Stomach (tissue), 4 donors: ENCODE measurements at regions not wholly inside any gene's neighbourhood (a gene's known extent, or its start where the extent isn't known, plus 50 kb on each side); places are given as distances from the start of the nearest gene placed in this dataset.

ENCODE experiments used
- POLR2A ChIP-seq, 4 donors: fragments of 450-650 bp; IDR thresholded peaks; one replicate each; pipeline ENCODE4 v1.6.1; 2016; ENCODE audit warnings: antibody characterized with exemption in 4 of 4, control low read depth in 2 of 4, mild to moderate bottlenecking in 1 of 4, moderate library complexity in 1 of 4
- POLR2AphosphoS5 ChIP-seq, 3 donors: sonication (generic); formaldehyde crosslinking; IDR thresholded peaks; one replicate each; pipeline ENCODE4 v1.6.1; 2016; ENCODE audit warnings: antibody characterized with exemption in 3 of 3
- TF ChIP-seq, protein P1 (sequence below), 7 experiments: fragments of 450-650 bp in 4 of 7; fragments of 200-600 bp in 3 of 7; sonication (generic) in 3 of 7; IDR thresholded peaks; one replicate each; pipeline ENCODE4 v1.5.1; 2016 to 2019; ENCODE audit warnings: antibody characterized with exemption in 7 of 7, control low read depth in 2 of 7, mild to moderate bottlenecking in 1 of 7

DNA sequence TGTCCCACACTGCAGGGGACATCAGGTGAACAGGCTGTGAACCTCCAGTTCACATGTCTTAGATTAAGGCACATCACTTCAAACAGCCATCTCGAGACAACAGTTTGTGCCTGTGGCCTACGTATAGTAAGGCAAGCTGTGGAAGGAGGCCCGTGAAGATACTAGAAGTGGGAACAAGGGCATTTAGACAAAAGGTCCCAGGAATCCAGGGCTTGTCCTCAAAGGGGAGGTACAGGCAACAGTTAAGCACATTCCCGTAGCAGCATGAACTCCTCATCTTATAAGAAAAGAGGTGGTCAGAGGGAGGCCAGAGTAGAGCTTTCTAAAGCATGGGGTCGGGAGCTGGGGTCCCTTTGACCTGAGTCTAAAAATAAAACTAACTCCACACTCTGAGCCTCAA is 122.5 kb upstream of the TRPM3 start:
- no peak for TF ChIP-seq POLR2AphosphoS5 (IDR thresholded peaks at IDR 0.05)
- no peak for TF ChIP-seq POLR2A (IDR thresholded peaks at IDR 0.05)
- TF ChIP-seq, protein P1, sequence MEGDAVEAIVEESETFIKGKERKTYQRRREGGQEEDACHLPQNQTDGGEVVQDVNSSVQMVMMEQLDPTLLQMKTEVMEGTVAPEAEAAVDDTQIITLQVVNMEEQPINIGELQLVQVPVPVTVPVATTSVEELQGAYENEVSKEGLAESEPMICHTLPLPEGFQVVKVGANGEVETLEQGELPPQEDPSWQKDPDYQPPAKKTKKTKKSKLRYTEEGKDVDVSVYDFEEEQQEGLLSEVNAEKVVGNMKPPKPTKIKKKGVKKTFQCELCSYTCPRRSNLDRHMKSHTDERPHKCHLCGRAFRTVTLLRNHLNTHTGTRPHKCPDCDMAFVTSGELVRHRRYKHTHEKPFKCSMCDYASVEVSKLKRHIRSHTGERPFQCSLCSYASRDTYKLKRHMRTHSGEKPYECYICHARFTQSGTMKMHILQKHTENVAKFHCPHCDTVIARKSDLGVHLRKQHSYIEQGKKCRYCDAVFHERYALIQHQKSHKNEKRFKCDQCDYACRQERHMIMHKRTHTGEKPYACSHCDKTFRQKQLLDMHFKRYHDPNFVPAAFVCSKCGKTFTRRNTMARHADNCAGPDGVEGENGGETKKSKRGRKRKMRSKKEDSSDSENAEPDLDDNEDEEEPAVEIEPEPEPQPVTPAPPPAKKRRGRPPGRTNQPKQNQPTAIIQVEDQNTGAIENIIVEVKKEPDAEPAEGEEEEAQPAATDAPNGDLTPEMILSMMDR (IDR thresholded peaks at IDR 0.05) = no peak
